ENCODE measurements at regions not wholly inside any gene's neighbourhood (a gene's known extent, or its start where the extent isn't known, plus 50 kb on each side); places are given as distances from the start of the nearest gene placed in this dataset.

DNA sequence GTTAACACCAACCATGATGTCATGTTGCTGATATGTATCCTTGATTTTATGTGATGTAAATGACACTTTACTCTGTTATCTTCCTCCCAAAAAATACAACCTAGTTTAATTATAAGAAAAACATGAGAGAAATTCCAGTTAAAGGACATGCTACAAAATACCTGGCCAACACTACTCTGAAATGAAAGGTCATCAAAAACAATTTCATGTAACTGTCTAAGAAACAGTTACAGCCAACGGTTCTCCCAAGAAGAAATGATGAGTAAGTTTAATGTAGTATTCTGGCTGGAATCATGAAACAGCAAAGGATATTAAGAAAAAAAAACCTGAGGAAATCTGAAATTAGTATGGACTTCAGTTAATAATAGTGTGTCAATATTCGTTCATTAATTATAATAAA is 653.3 kb upstream of the FOXG1 start:
- Histone ChIP-seq H3K36me3 (ENCODE audit: low read depth) (no peaks in the 10 kb centered on the region), H3K4me1 (ENCODE audit: low read depth) (no peaks in the 10 kb centered on the region), H3K9me3 (no peaks in the 10 kb centered on the region), H3K4me3 (no peak overlapping the region)
- intact Hi-C loops (cut with DNase I, micrococcal nuclease) = no loop called here
- TF ChIP-seq, protein P1, sequence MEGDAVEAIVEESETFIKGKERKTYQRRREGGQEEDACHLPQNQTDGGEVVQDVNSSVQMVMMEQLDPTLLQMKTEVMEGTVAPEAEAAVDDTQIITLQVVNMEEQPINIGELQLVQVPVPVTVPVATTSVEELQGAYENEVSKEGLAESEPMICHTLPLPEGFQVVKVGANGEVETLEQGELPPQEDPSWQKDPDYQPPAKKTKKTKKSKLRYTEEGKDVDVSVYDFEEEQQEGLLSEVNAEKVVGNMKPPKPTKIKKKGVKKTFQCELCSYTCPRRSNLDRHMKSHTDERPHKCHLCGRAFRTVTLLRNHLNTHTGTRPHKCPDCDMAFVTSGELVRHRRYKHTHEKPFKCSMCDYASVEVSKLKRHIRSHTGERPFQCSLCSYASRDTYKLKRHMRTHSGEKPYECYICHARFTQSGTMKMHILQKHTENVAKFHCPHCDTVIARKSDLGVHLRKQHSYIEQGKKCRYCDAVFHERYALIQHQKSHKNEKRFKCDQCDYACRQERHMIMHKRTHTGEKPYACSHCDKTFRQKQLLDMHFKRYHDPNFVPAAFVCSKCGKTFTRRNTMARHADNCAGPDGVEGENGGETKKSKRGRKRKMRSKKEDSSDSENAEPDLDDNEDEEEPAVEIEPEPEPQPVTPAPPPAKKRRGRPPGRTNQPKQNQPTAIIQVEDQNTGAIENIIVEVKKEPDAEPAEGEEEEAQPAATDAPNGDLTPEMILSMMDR (IDR thresholded peaks at IDR 0.05) = no peak
- no peak for DNase-seq
- ATAC-seq = no peak

DNA sequence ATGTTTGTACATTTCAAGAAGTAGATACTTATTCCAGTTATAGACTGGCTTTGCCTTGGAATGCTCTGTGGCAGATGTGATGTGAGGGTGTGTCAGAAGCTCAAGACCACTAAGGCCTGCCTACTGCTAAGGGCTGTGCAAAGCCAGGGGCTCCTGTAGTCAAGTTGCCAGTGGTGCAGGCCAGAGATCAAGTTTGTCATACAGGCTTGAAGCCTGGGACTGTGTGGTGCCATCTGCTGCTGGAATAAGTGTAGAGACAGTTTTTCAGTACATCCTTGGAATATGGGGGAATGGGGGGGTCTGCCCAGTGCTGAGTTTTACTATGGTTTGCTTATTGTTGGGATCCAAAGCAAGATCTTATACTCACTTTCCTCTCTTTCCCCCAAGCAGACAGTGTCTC is 649.9 kb upstream of the FOXG1 start:
- ATAC-seq = no peak
- Histone ChIP-seq H3K36me3 (ENCODE audit: low read depth) (no peaks in the 10 kb centered on the region), H3K4me3 (no peak overlapping the region), H3K4me1 (ENCODE audit: low read depth) (peaks cover 3% of the 10 kb centered on the region), H3K9me3 (no peaks in the 10 kb centered on the region)
- DNase-seq = no peak
- intact Hi-C loops (cut with DNase I, micrococcal nuclease) = no loop called here
- TF ChIP-seq, protein P1 (IDR thresholded peaks at IDR 0.05) = no peak

DNA sequence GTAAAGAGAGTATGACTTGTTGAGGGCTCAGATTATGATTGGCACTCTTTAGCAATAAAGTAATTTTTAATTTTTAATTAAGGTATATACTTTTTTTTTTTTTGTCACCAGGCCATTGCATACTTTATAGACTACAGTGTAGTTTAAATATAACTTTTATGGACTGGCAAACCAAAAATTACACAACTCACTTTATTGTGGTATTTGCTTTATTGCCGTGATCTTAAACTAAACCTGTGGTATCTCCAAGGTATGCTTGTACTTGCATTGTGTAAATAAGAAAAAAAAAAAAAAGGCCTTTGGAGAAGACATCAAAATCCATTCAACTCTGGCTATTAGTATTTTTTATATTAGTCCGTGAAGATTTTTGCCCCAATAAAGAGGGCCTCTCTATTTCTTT is 646.7 kb upstream of the FOXG1 start:
- no peaks in the 10 kb centered on the region for H3K9me3 ChIP-seq
- DNase-seq (no peak), ATAC-seq (peak; percentile 71)
- no peaks in the 10 kb centered on the region for H3K36me3 ChIP-seq (ENCODE audit: low read depth)
- H3K4me3 ChIP-seq = no peak overlapping the region
- TF ChIP-seq, protein P1 (IDR thresholded peaks at IDR 0.05) = no peak
- intact Hi-C loops (cut with DNase I, micrococcal nuclease) = no loop called here
- H3K4me1 ChIP-seq (ENCODE audit: low read depth) = peaks cover 3% of the 10 kb centered on the region

DNA sequence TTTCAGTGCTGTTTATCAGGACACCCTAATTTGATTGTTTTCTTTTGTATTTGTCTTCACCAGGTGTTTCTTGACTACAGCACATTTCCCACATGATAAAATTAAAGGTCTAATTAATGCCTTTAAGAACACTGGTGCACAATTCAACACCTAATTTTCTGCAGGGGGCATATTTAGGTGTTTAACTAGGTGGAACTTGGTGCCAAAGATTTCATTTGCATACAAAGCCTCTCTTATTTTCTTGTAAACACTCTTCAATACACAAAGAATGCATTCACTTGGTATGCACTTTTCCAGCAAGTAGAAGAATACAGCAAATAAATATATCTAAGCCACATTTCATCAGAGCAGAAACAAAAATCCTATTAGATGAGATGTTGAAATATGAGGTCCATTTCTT is 646.2 kb upstream of the FOXG1 start:
- Histone ChIP-seq H3K36me3 (ENCODE audit: low read depth) (no peaks in the 10 kb centered on the region), H3K4me3 (no peak overlapping the region), H3K9me3 (no peaks in the 10 kb centered on the region), H3K4me1 (ENCODE audit: low read depth) (peaks cover 3% of the 10 kb centered on the region)
- intact Hi-C loops (cut with DNase I, micrococcal nuclease) = no loop called here
- DNase-seq (no peak), ATAC-seq (no peak)
- TF ChIP-seq, protein P1 (IDR thresholded peaks at IDR 0.05) = no peak

DNA sequence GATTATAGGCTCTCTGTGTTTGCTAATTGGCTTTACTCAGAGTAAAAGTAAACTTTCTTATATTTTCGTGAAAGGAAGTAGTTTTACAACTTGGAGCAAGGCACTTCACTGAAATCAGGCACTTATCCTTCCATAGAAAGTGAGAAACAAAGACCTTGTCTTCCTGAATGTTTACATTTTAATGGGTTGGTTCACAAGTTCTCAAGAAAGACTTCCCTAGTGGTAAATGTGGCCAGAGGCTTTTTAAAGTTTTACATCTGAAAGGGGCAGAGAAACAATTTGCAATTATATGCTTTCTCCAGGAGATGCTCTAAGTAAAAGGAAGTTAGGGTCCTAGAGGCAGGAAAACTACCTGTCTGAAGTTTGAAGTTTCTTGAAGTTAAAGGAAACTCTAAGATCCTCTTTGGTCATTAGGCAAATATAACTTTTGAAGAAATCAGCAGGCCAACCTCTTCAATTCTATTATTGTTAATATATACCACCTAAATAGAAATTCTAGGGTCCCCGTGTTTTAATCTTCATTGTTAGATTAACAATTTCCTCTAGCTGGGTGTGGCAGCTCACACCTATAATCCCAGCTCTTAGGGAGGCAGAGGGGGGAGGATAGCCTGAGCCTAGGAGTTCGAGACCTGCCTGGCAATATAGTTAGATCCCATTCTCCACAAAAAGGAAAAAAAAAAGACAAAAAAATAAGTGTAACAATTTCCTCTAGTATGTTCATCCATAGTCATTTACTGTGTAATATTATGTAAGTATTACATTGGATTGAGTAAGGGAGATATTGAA is 644.9 kb upstream of the FOXG1 start:
- ATAC-seq (no peak), DNase-seq (no peak)
- Histone ChIP-seq H3K4me1 (ENCODE audit: low read depth) (peaks cover 3% of the 10 kb centered on the region), H3K4me3 (no peak overlapping the region), H3K36me3 (ENCODE audit: low read depth) (no peaks in the 10 kb centered on the region), H3K9me3 (no peaks in the 10 kb centered on the region)
- intact Hi-C loops (cut with DNase I, micrococcal nuclease) = no loop called here
- TF ChIP-seq, protein P1 (IDR thresholded peaks at IDR 0.05) = no peak
